ENCODE measurements at regions not wholly inside any gene's neighbourhood (a gene's known extent, or its start where the extent isn't known, plus 50 kb on each side); places are given as distances from the start of the nearest gene placed in this dataset.

- DNase-seq (ENCODE audit: low spot score), result no peak
- intact Hi-C loops (cut with micrococcal nuclease; ENCODE audit: unreplicated experiment), result no loop called here
- Histone ChIP-seq H3K27me3 (replicated peaks; ENCODE audit: insufficient read depth, low read depth, low read length, poor library complexity) (no peaks in the 10 kb centered on the region), H3K9me3 (ENCODE audit: low read depth, low read length, poor library complexity, severe bottlenecking) (peaks cover 4% of the 10 kb centered on the region), H3K36me3 (ENCODE audit: insufficient read depth, low read length, poor library complexity, severe bottlenecking) (no peaks in the 10 kb centered on the region), H3K4me3 (ENCODE audit: low read depth, low read length, poor library complexity, severe bottlenecking) (no peak overlapping the region), H3K4me1 (ENCODE audit: insufficient read depth, low read length, poor library complexity, severe bottlenecking) (no peaks in the 10 kb centered on the region), H3K27ac (ENCODE audit: low read depth, low read length, poor library complexity, severe bottlenecking) (no peak overlapping the region)
- ChIA-PET CTCF (no interaction called here), POLR2A (ENCODE audit: low non-redundant PET) (no interaction called here)
- no TSS peak for BruUV-seq (replicated peaks)
- no peak for TF ChIP-seq CTCF (conservative IDR thresholded peaks at IDR 0.05; ENCODE audit: low read depth, low read length)
- TF ChIP-seq EZH2 (IDR thresholded peaks at IDR 0.05; ENCODE audit: borderline replicate concordance, low read depth, low read length, poor library complexity, severe bottlenecking), result no peak
Measured at GRCh38 chr6:76779068-76779467, 684.2 kb downstream of the HTR1B start.

GRCh38 chr6:76776876-76777275, 686.4 kb downstream of the HTR1B start:
- BruUV-seq (replicated peaks), result no TSS peak
- Histone ChIP-seq H3K4me3 (ENCODE audit: low read depth, low read length, poor library complexity, severe bottlenecking) (no peak overlapping the region), H3K36me3 (ENCODE audit: insufficient read depth, low read length, poor library complexity, severe bottlenecking) (no peaks in the 10 kb centered on the region), H3K9me3 (ENCODE audit: low read depth, low read length, poor library complexity, severe bottlenecking) (peaks cover 4% of the 10 kb centered on the region), H3K27me3 (replicated peaks; ENCODE audit: insufficient read depth, low read depth, low read length, poor library complexity) (no peaks in the 10 kb centered on the region), H3K4me1 (ENCODE audit: insufficient read depth, low read length, poor library complexity, severe bottlenecking) (no peaks in the 10 kb centered on the region), H3K27ac (ENCODE audit: low read depth, low read length, poor library complexity, severe bottlenecking) (no peak overlapping the region)
- TF ChIP-seq CTCF (conservative IDR thresholded peaks at IDR 0.05; ENCODE audit: low read depth, low read length) (no peak), EZH2 (IDR thresholded peaks at IDR 0.05; ENCODE audit: borderline replicate concordance, low read depth, low read length, poor library complexity, severe bottlenecking) (no peak)
- intact Hi-C loops (cut with micrococcal nuclease; ENCODE audit: unreplicated experiment), result no loop called here
- POLR2A ChIA-PET (ENCODE audit: low non-redundant PET), result no interaction called here
- DNase-seq (ENCODE audit: low spot score), result no peak
- CTCF ChIA-PET, result no interaction called here

GRCh38 chr6:76774781-76775384, 688.4 kb downstream of the HTR1B start:
- Histone ChIP-seq H3K4me1 (ENCODE audit: insufficient read depth, low read length, poor library complexity, severe bottlenecking) (no peaks in the 10 kb centered on the region), H3K4me3 (ENCODE audit: low read depth, low read length, poor library complexity, severe bottlenecking) (no peak overlapping the region), H3K27me3 (replicated peaks; ENCODE audit: insufficient read depth, low read depth, low read length, poor library complexity) (no peaks in the 10 kb centered on the region), H3K36me3 (ENCODE audit: insufficient read depth, low read length, poor library complexity, severe bottlenecking) (no peaks in the 10 kb centered on the region), H3K9me3 (ENCODE audit: low read depth, low read length, poor library complexity, severe bottlenecking) (peaks cover 10% of the 10 kb centered on the region), H3K27ac (ENCODE audit: low read depth, low read length, poor library complexity, severe bottlenecking) (no peak overlapping the region)
- intact Hi-C loops (cut with micrococcal nuclease; ENCODE audit: unreplicated experiment), result no loop called here
- TF ChIP-seq EZH2 (IDR thresholded peaks at IDR 0.05; ENCODE audit: borderline replicate concordance, low read depth, low read length, poor library complexity, severe bottlenecking), result no peak
- no peak for TF ChIP-seq CTCF (conservative IDR thresholded peaks at IDR 0.05; ENCODE audit: low read depth, low read length)
- no peak for DNase-seq (ENCODE audit: low spot score)
- BruUV-seq (replicated peaks), result no TSS peak
- CTCF ChIA-PET, result no interaction called here
- POLR2A ChIA-PET (ENCODE audit: low non-redundant PET), result no interaction called here

Data from A673 (cell line).